HCT116 (cell line): ENCODE measurements at regions not wholly inside any gene's neighbourhood (a gene's known extent, or its start where the extent isn't known, plus 50 kb on each side); places are given as distances from the start of the nearest gene placed in this dataset.

ENCODE experiments used
- ATAC-seq: fragments of 200-7000 bp; cut with Tn5 transposase; 2 replicates; pipeline ENCODE4 v1.9.1; 2020; ENCODE audit warnings: mild to moderate bottlenecking, moderate library complexity
- BruUV-seq: library from RNA; stranded (reverse); fragments of 400-500 nt; replicated peaks from 2 replicates; lab custom pipeline; 2021; lab: Mats Ljungman, UMichigan
- CTCF ChIA-PET: fragments of 300-600 bp; sonication (Branson Sonifier 250); formaldehyde crosslinking; loops from one replicate; lab custom pipeline; 2021; ENCODE audit warnings: antibody characterized with exemption; lab: Charles Lee
- POLR2A ChIA-PET: fragments of 300-600, 350-600 bp; sonication (Branson Sonifier 250); formaldehyde crosslinking; loops from one replicate; lab custom pipeline; 2021; ENCODE audit warnings: antibody characterized with exemption; lab: Charles Lee
- RAD21 ChIA-PET, 2 experiments: fragments of 300-600 bp; sonication (Branson Sonifier 250); formaldehyde crosslinking; loops; one replicate each; lab custom pipeline; 2023; ENCODE audit warnings: low total read pairs in 2 of 2; ENCODE audit not compliant: uncharacterized antibody in 2 of 2, unreplicated experiment in 2 of 2, low non-redundant PET in 1 of 2; lab: Charles Lee
- DNase-seq: peaks from one replicate; pipeline ENCODE4 v3.0.0-alpha.2; 2010; ENCODE audit warnings: low read depth, low spot score
- H2AFZ ChIP-seq: fragments of 200-600 bp; shearing (Covaris generic), sonication (generic); 2 replicates; pipeline ENCODE4 v1.6.1; 2017; ENCODE audit warnings: low read depth, mixed run types, mixed read lengths, antibody characterized with exemption, low read length; ENCODE audit not compliant: poor library complexity, severe bottlenecking
- H3K27ac ChIP-seq: 2 replicates; pipeline ENCODE4 v1.5.1; 2012; ENCODE audit warnings: low read depth, low read length
- H3K27me3 ChIP-seq: fragments of 200-600 bp; sonication (generic); 2 replicates; pipeline ENCODE4 v1.6.1; 2016; ENCODE audit warnings: mixed run types, low read length, mixed read lengths; ENCODE audit not compliant: insufficient read depth
- H3K36me3 ChIP-seq, 2 experiments: fragments of 200-500 bp in 1 of 2; fragments of 200-600 bp in 1 of 2; sonication (Bioruptor generic) in 1 of 2; sonication (generic) in 1 of 2; 2 replicates each; pipeline versions ENCODE4 v1.5.1 to v1.6.1; 2014 to 2016; ENCODE audit warnings: low read length in 2 of 2, inconsistent platforms in 1 of 2, mixed read lengths in 1 of 2, mixed run types in 1 of 2; ENCODE audit not compliant: insufficient read depth in 2 of 2, control insufficient read depth in 1 of 2
- H3K4me1 ChIP-seq, 2 experiments: fragments of 200-600 bp in 1 of 2; sonication (generic) in 1 of 2; 2 replicates each; pipeline versions ENCODE4 v1.5.1 to v1.6.1; 2012 to 2017; ENCODE audit warnings: low read length in 2 of 2, inconsistent platforms in 1 of 2, mild to moderate bottlenecking in 1 of 2, mixed read lengths in 1 of 2, mixed run types in 1 of 2, moderate library complexity in 1 of 2; ENCODE audit not compliant: insufficient read depth in 2 of 2, control insufficient read depth in 1 of 2
- H3K4me2 ChIP-seq: fragments of 200-600 bp; sonication (generic); 2 replicates; pipeline ENCODE4 v1.6.1; 2017; ENCODE audit warnings: mixed run types, low read length, mixed read lengths
- H3K4me3 ChIP-seq, 2 experiments: fragments of 200-600 bp in 1 of 2; sonication (generic) in 1 of 2; replicated peaks in 1 of 2; 2 replicates each; pipeline ENCODE4 v1.5.1; 2011 to 2016; ENCODE audit warnings: low read length in 2 of 2, control low read depth in 1 of 2, low read depth in 1 of 2, mild to moderate bottlenecking in 1 of 2, mixed read lengths in 1 of 2, mixed run types in 1 of 2
- H3K79me2 ChIP-seq: fragments of 200-600 bp; sonication (generic); 2 replicates; pipeline ENCODE4 v1.6.1; 2017; ENCODE audit warnings: mild to moderate bottlenecking, mixed run types, low read length, moderate library complexity, mixed read lengths; ENCODE audit not compliant: insufficient read depth
- H3K9ac ChIP-seq: fragments of 200-600 bp; sonication (generic); 2 replicates; pipeline ENCODE4 v1.6.1; 2016; ENCODE audit warnings: low read length, mixed read lengths
- H3K9me2 ChIP-seq: fragments of 200-600 bp; sonication (generic), shearing (Covaris generic); 2 replicates; pipeline ENCODE4 v1.6.1; 2017; ENCODE audit warnings: mixed run types, mild to moderate bottlenecking, moderate library complexity; ENCODE audit not compliant: insufficient read depth
- H3K9me3 ChIP-seq, 2 experiments: fragments of 200-500 bp in 1 of 2; fragments of 200-600 bp in 1 of 2; sonication (Bioruptor generic) in 1 of 2; sonication (generic) in 1 of 2; 2 replicates each; pipeline ENCODE4 v1.6.1; 2014 to 2017; ENCODE audit warnings: low read length in 2 of 2, mixed read lengths in 2 of 2, inconsistent platforms in 1 of 2, low read depth in 1 of 2, mild to moderate bottlenecking in 1 of 2, mixed run types in 1 of 2, moderate library complexity in 1 of 2; ENCODE audit not compliant: control insufficient read depth in 1 of 2, insufficient read depth in 1 of 2
- H4K20me1 ChIP-seq: fragments of 200-600 bp; sonication (generic), shearing (Covaris generic); 2 replicates; pipeline ENCODE4 v1.6.1; 2017; ENCODE audit warnings: mixed run types, mild to moderate bottlenecking, moderate library complexity; ENCODE audit not compliant: insufficient read depth
- ATF3 ChIP-seq: IDR thresholded peaks from 2 replicates; pipeline ENCODE4 v1.6.1; 2012
- CBX3 ChIP-seq: IDR thresholded peaks from 2 replicates; pipeline ENCODE4 v1.6.1; 2012; ENCODE audit warnings: low read depth
- CEBPB ChIP-seq: IDR thresholded peaks from 2 replicates; pipeline ENCODE4 v1.6.1; 2012; ENCODE audit warnings: low read depth
- EGR1 ChIP-seq: IDR thresholded peaks from 2 replicates; pipeline ENCODE4 v1.6.1; 2012; ENCODE audit warnings: low read depth
- EZH2 ChIP-seq: fragments of 200-600 bp; sonication (generic); IDR thresholded peaks from 2 replicates; pipeline ENCODE4 v1.6.1; 2017; ENCODE audit warnings: antibody characterized with exemption, mixed run types
- EZH2phosphoT487 ChIP-seq: fragments of 200-600 bp; IDR thresholded peaks from 2 replicates; pipeline ENCODE4 v1.6.1; 2018; ENCODE audit warnings: antibody characterized with exemption, borderline replicate concordance
- JUND ChIP-seq: IDR thresholded peaks from 2 replicates; pipeline ENCODE4 v1.6.1; 2012
- POLR2A ChIP-seq: IDR thresholded peaks from 2 replicates; pipeline ENCODE4 v1.7.0; 2011; ENCODE audit warnings: borderline replicate concordance; ENCODE audit not compliant: insufficient read depth, insufficient read length; ENCODE audit errors: extremely low read depth
- POLR2AphosphoS5 ChIP-seq: IDR thresholded peaks from 2 replicates; pipeline ENCODE4 v1.6.1; 2011; ENCODE audit warnings: mild to moderate bottlenecking, low read depth, low read length, moderate library complexity
- RAD21 ChIP-seq: IDR thresholded peaks from 2 replicates; pipeline ENCODE4 v1.6.1; 2012; ENCODE audit warnings: low read depth, mild to moderate bottlenecking
- SIN3A ChIP-seq: IDR thresholded peaks from 2 replicates; pipeline ENCODE4 v1.6.1; 2012; ENCODE audit warnings: low read depth
- SRF ChIP-seq: IDR thresholded peaks from 2 replicates; pipeline ENCODE4 v1.6.1; 2012; ENCODE audit warnings: low read depth
- TCF7L2 ChIP-seq: IDR thresholded peaks from 2 replicates; pipeline ENCODE4 v1.7.0; 2011; ENCODE audit warnings: borderline replicate concordance, inconsistent platforms; ENCODE audit not compliant: insufficient read depth, insufficient read length; ENCODE audit errors: extremely low read depth
- YY1 ChIP-seq: IDR thresholded peaks from 2 replicates; pipeline ENCODE4 v1.6.1; 2011; ENCODE audit warnings: low read length, low read depth, moderate library complexity, mild to moderate bottlenecking; ENCODE audit not compliant: insufficient replicate concordance; ENCODE audit errors: extremely low read depth
- ZFX ChIP-seq: fragments of 450-650 bp; IDR thresholded peaks from 2 replicates; pipeline ENCODE4 v1.6.1; 2017
- ZNF274 ChIP-seq: fragments of 200-500 bp; sonication (Bioruptor generic); IDR thresholded peaks from 2 replicates; pipeline ENCODE4 v1.6.1; 2014; ENCODE audit warnings: mild to moderate bottlenecking, low read depth, low read length, inconsistent platforms
- intact Hi-C: fragments of 100-400 bp; cut with micrococcal nuclease; formaldehyde crosslinking; loops from 2 replicates; pipeline ENCODE4 v1.10.0; 2022
- TF ChIP-seq, protein P1 (sequence below): IDR thresholded peaks from 2 replicates; pipeline ENCODE4 v1.6.1; 2012

DNA sequence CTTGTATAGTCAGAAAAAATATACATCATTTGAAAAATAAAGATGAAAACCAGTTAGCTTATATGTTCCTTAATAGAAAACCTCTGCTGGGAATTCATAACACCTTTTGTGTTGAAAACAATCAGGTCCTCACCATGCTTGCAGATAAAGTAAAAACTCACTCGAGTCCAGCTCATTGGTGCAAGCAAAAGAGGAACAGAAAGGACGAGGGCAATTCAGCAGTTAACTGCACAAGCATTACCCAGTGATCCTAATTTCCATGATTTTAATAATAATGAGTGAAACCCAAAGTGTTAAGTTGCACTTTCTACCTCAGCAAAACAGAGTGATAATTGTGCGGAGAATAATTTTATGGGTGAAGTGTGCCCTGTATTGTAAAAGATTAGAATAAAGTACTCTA lies 839.9 kb downstream of the BCL11A start:
- no peak overlapping the region for H3K4me2 ChIP-seq
- POLR2A ChIA-PET: no interaction called here
- H3K4me3 ChIP-seq: no peak overlapping the region
- H3K36me3 ChIP-seq: no peaks in the 10 kb centered on the region
- H3K79me2 ChIP-seq: no peaks in the 10 kb centered on the region
- H3K9me3 ChIP-seq: no peaks in the 10 kb centered on the region; a peak in 1 of 4 replicates
- no peak overlapping the region for H2AFZ ChIP-seq
- H3K27me3 ChIP-seq: no peaks in the 10 kb centered on the region
- intact Hi-C loops: no loop called here
- H3K27ac ChIP-seq: no peak overlapping the region
- TF ChIP-seq ZNF274 (no peak), EZH2 (no peak), SIN3A (no peak), ZFX (no peak), YY1 (no peak), POLR2A (no peak), JUND (no peak), EGR1 (no peak), CBX3 (no peak), ATF3 (no peak), POLR2AphosphoS5 (no peak), RAD21 (no peak), EZH2phosphoT487 (no peak), TCF7L2 (no peak), SRF (no peak), CEBPB (no peak)
- TF ChIP-seq, protein P1, sequence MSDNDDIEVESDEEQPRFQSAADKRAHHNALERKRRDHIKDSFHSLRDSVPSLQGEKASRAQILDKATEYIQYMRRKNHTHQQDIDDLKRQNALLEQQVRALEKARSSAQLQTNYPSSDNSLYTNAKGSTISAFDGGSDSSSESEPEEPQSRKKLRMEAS: no peak
- TF ChIP-seq, all 23 proteins: peak for 0
- no peak for DNase-seq
- H3K4me1 ChIP-seq: no peaks in the 10 kb centered on the region
- no TSS peak for BruUV-seq
- H4K20me1 ChIP-seq: no peaks in the 10 kb centered on the region
- no peak for ATAC-seq
- no peaks in the 10 kb centered on the region for H3K9me2 ChIP-seq
- ChIA-PET CTCF (no interaction called here), RAD21 (no interaction called here)
- no peak overlapping the region for H3K9ac ChIP-seq
